Trophoblast cell (in vitro differentiated cells and primary cell): ENCODE measurements at regions not wholly inside any gene's neighbourhood (a gene's known extent, or its start where the extent isn't known, plus 50 kb on each side); places are given as distances from the start of the nearest gene placed in this dataset.

ENCODE experiments used
- DNase-seq, 2 donors: peaks; one replicate each; pipeline ENCODE4 v3.0.0-alpha.2; 2016
- H2AFZ ChIP-seq: 2 replicates; pipeline ENCODE4 v1.6.1; 2013; ENCODE audit warnings: low read length, moderate library complexity, mild to moderate bottlenecking; ENCODE audit not compliant: insufficient read depth, poor library complexity
- H2AK5ac ChIP-seq: 2 replicates; pipeline ENCODE4 v1.6.1; 2013; ENCODE audit warnings: mild to moderate bottlenecking, low read length
- H2BK120ac ChIP-seq: 2 replicates; pipeline ENCODE4 v1.6.1; 2013; ENCODE audit warnings: low read length, mild to moderate bottlenecking, moderate library complexity; ENCODE audit not compliant: insufficient read depth, poor library complexity
- H2BK12ac ChIP-seq: 2 replicates; pipeline ENCODE4 v1.6.1; 2013; ENCODE audit warnings: mild to moderate bottlenecking, low read length, moderate library complexity
- H2BK5ac ChIP-seq: 2 replicates; pipeline ENCODE4 v1.6.1; 2013; ENCODE audit warnings: low read length, low read depth, moderate library complexity, mild to moderate bottlenecking; ENCODE audit not compliant: poor library complexity
- H3K14ac ChIP-seq: 2 replicates; pipeline ENCODE4 v1.6.1; 2013; ENCODE audit warnings: mild to moderate bottlenecking, low read length
- H3K18ac ChIP-seq: 2 replicates; pipeline ENCODE4 v1.6.1; 2013; ENCODE audit warnings: mild to moderate bottlenecking, low read length
- H3K23ac ChIP-seq: 2 replicates; pipeline ENCODE4 v1.6.1; 2013; ENCODE audit warnings: low read length
- H3K27ac ChIP-seq: 2 replicates; pipeline ENCODE4 v1.5.1; 2013; ENCODE audit warnings: low read depth, mild to moderate bottlenecking, inconsistent platforms, low read length, moderate library complexity
- H3K27me3 ChIP-seq: 2 replicates; pipeline ENCODE4 v1.6.1; 2013; ENCODE audit warnings: inconsistent platforms, mild to moderate bottlenecking, low read length, moderate library complexity; ENCODE audit not compliant: insufficient read depth
- H3K36me3 ChIP-seq, 2 experiments: 1 replicate in 1 of 2; 2 replicates in 1 of 2; pipeline ENCODE4 v1.6.1; 2013; ENCODE audit warnings: low read length in 2 of 2, mild to moderate bottlenecking in 2 of 2, moderate library complexity in 1 of 2; ENCODE audit not compliant: insufficient read depth in 2 of 2, control insufficient read depth in 1 of 2
- H3K4ac ChIP-seq: 2 replicates; pipeline ENCODE4 v1.6.1; 2013; ENCODE audit warnings: low read depth, mild to moderate bottlenecking, low read length, moderate library complexity
- H3K4me1 ChIP-seq, 2 experiments: 1 replicate in 1 of 2; 2 replicates in 1 of 2; pipeline ENCODE4 v1.6.1; 2013; ENCODE audit warnings: low read length in 2 of 2, mild to moderate bottlenecking in 2 of 2, moderate library complexity in 1 of 2; ENCODE audit not compliant: insufficient read depth in 2 of 2, control insufficient read depth in 1 of 2
- H3K4me2 ChIP-seq: 2 replicates; pipeline ENCODE4 v1.6.1; 2013; ENCODE audit warnings: inconsistent platforms, mild to moderate bottlenecking, low read length, moderate library complexity
- H3K4me3 ChIP-seq: 2 replicates; pipeline ENCODE4 v1.5.1; 2013; ENCODE audit warnings: mild to moderate bottlenecking, low read depth, low read length, inconsistent platforms
- H3K79me1 ChIP-seq: one replicate; pipeline ENCODE4 v1.6.1; 2013; ENCODE audit warnings: low read length
- H3K79me2 ChIP-seq: 2 replicates; pipeline ENCODE4 v1.6.1; 2013; ENCODE audit warnings: low read length, mild to moderate bottlenecking; ENCODE audit not compliant: control insufficient read depth, insufficient read depth, poor library complexity
- H3K9ac ChIP-seq: 2 replicates; pipeline ENCODE4 v1.6.1; 2013; ENCODE audit warnings: mild to moderate bottlenecking, low read length
- H3K9me3 ChIP-seq: 2 replicates; pipeline ENCODE4 v1.6.1; 2013; ENCODE audit warnings: low read depth, mild to moderate bottlenecking, control low read depth, inconsistent platforms, low read length; ENCODE audit not compliant: insufficient read depth
- H4K12ac ChIP-seq: 2 replicates; pipeline ENCODE4 v1.6.1; 2013; ENCODE audit warnings: low read depth, mild to moderate bottlenecking, low read length, moderate library complexity
- H4K8ac ChIP-seq: 2 replicates; pipeline ENCODE4 v1.6.1; 2013; ENCODE audit warnings: low read depth, mild to moderate bottlenecking, low read length, moderate library complexity
- H4K91ac ChIP-seq: one replicate; pipeline ENCODE4 v1.6.1; 2013; ENCODE audit warnings: low read depth, mild to moderate bottlenecking, low read length, moderate library complexity
- WGBS: extraction: QIAGEN DNeasy Blood & Tissue Kit; methylation state at CpG from one replicate; pipeline ENCODE4 v1.1.7; 2013; ENCODE audit warnings: missing lambda C conversion rate; ENCODE audit not compliant: insufficient read length, insufficient coverage; ENCODE audit errors: extremely low coverage; 5-methylcytosine and 5-hydroxymethylcytosine counted together

- H3K79me2 ChIP-seq = no peaks in the 10 kb centered on the region
- DNase-seq = no peak
- H3K4me3 ChIP-seq = no peak overlapping the region
- no peaks in the 10 kb centered on the region for H3K9me3 ChIP-seq
- H3K9ac ChIP-seq = no peak overlapping the region
- no peaks in the 10 kb centered on the region for H3K36me3 ChIP-seq
- H3K4me1 ChIP-seq = no peaks in the 10 kb centered on the region
- no peak overlapping the region for H2AK5ac ChIP-seq
- no peaks in the 10 kb centered on the region for H3K27me3 ChIP-seq
- no peak overlapping the region for H3K27ac ChIP-seq
- no peak overlapping the region for H2BK5ac ChIP-seq
- no peaks in the 10 kb centered on the region for H3K79me1 ChIP-seq
- WGBS = no CpG with 5 or more reads among the region's 8 CpGs
- no peak overlapping the region for H3K14ac ChIP-seq
- no peak overlapping the region for H3K23ac ChIP-seq
- H4K12ac ChIP-seq = no peak overlapping the region
- H4K91ac ChIP-seq = no peak overlapping the region
- H2AFZ ChIP-seq = no peak overlapping the region
- H4K8ac ChIP-seq = no peak overlapping the region
- H2BK120ac ChIP-seq = no peak overlapping the region
- no peak overlapping the region for H3K4me2 ChIP-seq
- H2BK12ac ChIP-seq = no peak overlapping the region
- H3K4ac ChIP-seq = no peak overlapping the region
- no peak overlapping the region for H3K18ac ChIP-seq
Observed at GRCh38 chr17:77686903-77687302, 271.6 kb upstream of the TNRC6C start.

GRCh38 chr17:77687417-77687816 lies 271.1 kb upstream of the TNRC6C start:
- Histone ChIP-seq H3K9me3 (no peaks in the 10 kb centered on the region), H2AK5ac (no peak overlapping the region), H3K79me1 (no peaks in the 10 kb centered on the region), H3K79me2 (no peaks in the 10 kb centered on the region), H3K4me3 (no peak overlapping the region), H3K4ac (no peak overlapping the region), H3K36me3 (no peaks in the 10 kb centered on the region), H4K91ac (no peak overlapping the region), H3K9ac (no peak overlapping the region), H4K8ac (no peak overlapping the region), H3K27me3 (no peaks in the 10 kb centered on the region), H2BK120ac (no peak overlapping the region), H3K14ac (no peak overlapping the region), H2BK12ac (no peak overlapping the region), H3K4me2 (no peak overlapping the region), H2AFZ (no peak overlapping the region), H3K23ac (no peak overlapping the region), H3K18ac (no peak overlapping the region), H3K4me1 (no peaks in the 10 kb centered on the region), H3K27ac (no peak overlapping the region), H2BK5ac (no peak overlapping the region), H4K12ac (no peak overlapping the region)
- no peak for DNase-seq
- no CpG with 5 or more reads among the region's 6 CpGs for WGBS

- no peaks in the 10 kb centered on the region for H3K79me1 ChIP-seq
- H4K8ac ChIP-seq = no peak overlapping the region
Observed at GRCh38 chr17:77687921-77688320, 270.6 kb upstream of the TNRC6C start.

GRCh38 chr17:77688369-77688768 lies 270.1 kb upstream of the TNRC6C start:
- Histone ChIP-seq H2BK120ac (no peak overlapping the region), H3K27ac (no peak overlapping the region), H3K23ac (no peak overlapping the region), H3K27me3 (no peaks in the 10 kb centered on the region), H3K36me3 (no peaks in the 10 kb centered on the region), H3K18ac (no peak overlapping the region), H2BK12ac (no peak overlapping the region), H4K12ac (no peak overlapping the region), H3K79me1 (no peaks in the 10 kb centered on the region), H3K4me3 (no peak overlapping the region), H3K79me2 (no peaks in the 10 kb centered on the region), H3K9me3 (no peaks in the 10 kb centered on the region), H2AK5ac (no peak overlapping the region), H3K4ac (no peak overlapping the region), H3K9ac (no peak overlapping the region), H4K91ac (no peak overlapping the region), H3K4me1 (no peaks in the 10 kb centered on the region), H2AFZ (no peak overlapping the region), H2BK5ac (no peak overlapping the region), H3K14ac (no peak overlapping the region), H4K8ac (no peak overlapping the region), H3K4me2 (no peak overlapping the region)
- WGBS = no CpG with 5 or more reads among the region's 4 CpGs
- DNase-seq = no peak

More at GRCh38 chr17:77687921-77688320, 270.6 kb upstream of the TNRC6C start:
- no peaks in the 10 kb centered on the region for H3K4me1 ChIP-seq
- no peaks in the 10 kb centered on the region for H3K79me2 ChIP-seq
- H4K12ac ChIP-seq = no peak overlapping the region
- no peak overlapping the region for H3K4me2 ChIP-seq
- H4K91ac ChIP-seq = no peak overlapping the region
- no peak overlapping the region for H3K4ac ChIP-seq
- no peak overlapping the region for H3K27ac ChIP-seq
- H3K18ac ChIP-seq = no peak overlapping the region
- no peak overlapping the region for H2BK5ac ChIP-seq
- H2AFZ ChIP-seq = no peak overlapping the region
- H3K9me3 ChIP-seq = no peaks in the 10 kb centered on the region
- H3K23ac ChIP-seq = no peak overlapping the region
- no peak overlapping the region for H2BK12ac ChIP-seq
- H2BK120ac ChIP-seq = no peak overlapping the region
- H2AK5ac ChIP-seq = no peak overlapping the region
- no peak for DNase-seq
- H3K36me3 ChIP-seq = no peaks in the 10 kb centered on the region
- H3K9ac ChIP-seq = no peak overlapping the region
- H3K14ac ChIP-seq = no peak overlapping the region
- no peak overlapping the region for H3K4me3 ChIP-seq
- no CpG with 5 or more reads among the region's 16 CpGs for WGBS
- H3K27me3 ChIP-seq = no peaks in the 10 kb centered on the region
